Mammary epithelial cell (primary cell): ENCODE measurements at regions not wholly inside any gene's neighbourhood (a gene's known extent, or its start where the extent isn't known, plus 50 kb on each side); places are given as distances from the start of the nearest gene placed in this dataset.

Experiments
- CTCF ChIP-seq, 2 donors: IDR thresholded peaks in 1 of 2; conservative IDR thresholded peaks in 1 of 2; 2 replicates each; pipeline ENCODE4 v1.5.1; 2011 to 2012; ENCODE audit warnings: inconsistent platforms in 2 of 2, low read length in 2 of 2, mild to moderate bottlenecking in 2 of 2, control low read depth in 1 of 2, low read depth in 1 of 2; ENCODE audit not compliant: insufficient read depth in 1 of 2; ENCODE audit errors: extremely low read depth in 1 of 2
- EZH2 ChIP-seq: IDR thresholded peaks from 2 replicates; pipeline ENCODE4 v1.6.1; 2012; ENCODE audit warnings: low read length, inconsistent platforms, borderline replicate concordance

- TF ChIP-seq CTCF (conservative IDR thresholded peaks at IDR 0.05 in 1 of 2, IDR thresholded peaks at IDR 0.05 in 1 of 2; ENCODE audit: extremely low read depth in 1 of 2, insufficient read depth in 1 of 2, low read depth in 1 of 2, low read length in 2 of 2): no peak
- no peak for TF ChIP-seq EZH2
Observed at GRCh38 chr1:82284213-82284612, 483.5 kb downstream of the ADGRL2 start.
